Ascending aorta (tissue), 2 donors: ENCODE measurements at regions not wholly inside any gene's neighbourhood (a gene's known extent, or its start where the extent isn't known, plus 50 kb on each side); places are given as distances from the start of the nearest gene placed in this dataset.

Source experiments
- DNase-seq, 2 donors: peaks; one replicate each; pipeline ENCODE4 v3.0.0-alpha.2; 2019; ENCODE audit warnings: low spot score in 2 of 2
- H3K27ac ChIP-seq, 2 donors: fragments of 200-600 bp; sonication (generic); one replicate each; pipeline ENCODE4 v1.5.1; 2016 to 2017; ENCODE audit warnings: mild to moderate bottlenecking in 1 of 2
- H3K27me3 ChIP-seq: fragments of 200-600 bp; sonication (generic); one replicate; pipeline ENCODE4 v1.5.1; 2017
- H3K36me3 ChIP-seq, 2 donors: fragments of 200-600 bp; sonication (generic); one replicate each; pipeline ENCODE4 v1.5.1; 2016
- H3K4me1 ChIP-seq, 2 donors: fragments of 200-600 bp; sonication (generic); one replicate each; pipeline ENCODE4 v1.5.1; 2016 to 2017; ENCODE audit warnings: mild to moderate bottlenecking in 1 of 2
- H3K4me3 ChIP-seq, 2 donors: fragments of 200-600 bp; sonication (generic); one replicate each; pipeline ENCODE4 v1.5.1; 2016 to 2017; ENCODE audit warnings: mild to moderate bottlenecking in 1 of 2
- H3K9me3 ChIP-seq, 2 donors: fragments of 200-600 bp; sonication (generic); one replicate each; pipeline ENCODE4 v1.5.1; 2016
- CTCF ChIP-seq, 3 experiments: fragments of 200-600 bp in 2 of 3; fragments of 450-650 bp in 1 of 3; sonication (generic) in 2 of 3; IDR thresholded peaks; one replicate each; pipeline ENCODE4 v1.5.1; 2016 to 2019; ENCODE audit warnings: antibody characterized with exemption in 3 of 3, mild to moderate bottlenecking in 1 of 3, moderate library complexity in 1 of 3
- intact Hi-C: fragments of 100-400 bp; cut with DNase I; formaldehyde crosslinking; loops from one replicate; pipeline ENCODE4 v1.15.1; 2023

- Histone ChIP-seq H3K4me1 (no peaks in the 10 kb centered on the region), H3K36me3 (no peaks in the 10 kb centered on the region), H3K9me3 (no peaks in the 10 kb centered on the region), H3K4me3 (no peak overlapping the region), H3K27me3 (no peaks in the 10 kb centered on the region), H3K27ac (no peak overlapping the region)
- intact Hi-C loops, result no loop called here
- no peak for DNase-seq
- no peak for TF ChIP-seq CTCF (IDR thresholded peaks at IDR 0.05)
These were observed 1733.6 kb upstream of the CELF4 start for GRCh38 chr18:39299152-39299551.

GRCh38 chr18:39297225-39297624, 1731.6 kb upstream of the CELF4 start:
- intact Hi-C loops, result no loop called here
- no peak for DNase-seq
- Histone ChIP-seq H3K27ac (no peak overlapping the region), H3K4me1 (no peaks in the 10 kb centered on the region), H3K9me3 (no peaks in the 10 kb centered on the region), H3K4me3 (no peak overlapping the region), H3K27me3 (no peaks in the 10 kb centered on the region), H3K36me3 (no peaks in the 10 kb centered on the region)
- no peak for TF ChIP-seq CTCF (IDR thresholded peaks at IDR 0.05)

- no peaks in the 10 kb centered on the region for H3K27me3 ChIP-seq
- intact Hi-C loops, result no loop called here
- H3K4me3 ChIP-seq, result no peak overlapping the region
- no peaks in the 10 kb centered on the region for H3K4me1 ChIP-seq
- no peak for TF ChIP-seq CTCF (IDR thresholded peaks at IDR 0.05)
- H3K9me3 ChIP-seq, result no peaks in the 10 kb centered on the region
- DNase-seq, result no peak
- no peaks in the 10 kb centered on the region for H3K36me3 ChIP-seq
- no peak overlapping the region for H3K27ac ChIP-seq
These were observed 1730.8 kb upstream of the CELF4 start for GRCh38 chr18:39296293-39296888.

GRCh38 chr18:39276764-39277163, 1711.2 kb upstream of the CELF4 start:
- no peaks in the 10 kb centered on the region for H3K27me3 ChIP-seq
- TF ChIP-seq CTCF (IDR thresholded peaks at IDR 0.05), result no peak
- H3K27ac ChIP-seq, result no peak overlapping the region
- H3K9me3 ChIP-seq, result no peaks in the 10 kb centered on the region
- no peaks in the 10 kb centered on the region for H3K4me1 ChIP-seq
- H3K4me3 ChIP-seq, result no peak overlapping the region
- intact Hi-C loops, result no loop called here
- no peak for DNase-seq
- no peaks in the 10 kb centered on the region for H3K36me3 ChIP-seq

- H3K27me3 ChIP-seq, result no peaks in the 10 kb centered on the region
- no peaks in the 10 kb centered on the region for H3K36me3 ChIP-seq
- intact Hi-C loops, result no loop called here
- no peak overlapping the region for H3K4me3 ChIP-seq
- no peak for DNase-seq
- H3K27ac ChIP-seq, result no peak overlapping the region
- TF ChIP-seq CTCF (IDR thresholded peaks at IDR 0.05), result no peak
- H3K9me3 ChIP-seq, result no peaks in the 10 kb centered on the region
- H3K4me1 ChIP-seq, result no peaks in the 10 kb centered on the region
These were observed 1708.9 kb upstream of the CELF4 start for GRCh38 chr18:39274535-39274934.

- no peak for TF ChIP-seq CTCF (IDR thresholded peaks at IDR 0.05)
- intact Hi-C loops, result no loop called here
- no peak for DNase-seq
- H3K27me3 ChIP-seq, result no peaks in the 10 kb centered on the region
- no peaks in the 10 kb centered on the region for H3K36me3 ChIP-seq
- H3K27ac ChIP-seq, result no peak overlapping the region
- no peak overlapping the region for H3K4me3 ChIP-seq
- no peaks in the 10 kb centered on the region for H3K9me3 ChIP-seq
- no peaks in the 10 kb centered on the region for H3K4me1 ChIP-seq
These were observed 1706.6 kb upstream of the CELF4 start for GRCh38 chr18:39272230-39272629.
